GM23338 (cell line): ENCODE measurements at regions not wholly inside any gene's neighbourhood (a gene's known extent, or its start where the extent isn't known, plus 50 kb on each side); places are given as distances from the start of the nearest gene placed in this dataset.

Experiments used
- CREB1 ChIP-seq: fragments of 250-450 bp; sonication (Bioruptor Pico); IDR thresholded peaks from 2 replicates; pipeline ENCODE4 v1.5.0; 2020; ENCODE audit warnings: low read depth, mild to moderate bottlenecking, moderate library complexity
- ETS1 ChIP-seq: IDR thresholded peaks from 2 replicates; pipeline ENCODE4 v1.6.1; 2016; ENCODE audit warnings: antibody characterized with exemption
- EZH2 ChIP-seq: fragments of 200-600 bp; sonication (generic); IDR thresholded peaks from one replicate; pipeline ENCODE4 v1.8.0; 2017; ENCODE audit warnings: antibody characterized with exemption, mild to moderate bottlenecking, low read depth; ENCODE audit not compliant: unreplicated experiment
- EZH2phosphoT487 ChIP-seq: fragments of 200-600 bp; sonication (generic); IDR thresholded peaks from one replicate; pipeline ENCODE4 v1.8.1; 2018; ENCODE audit warnings: antibody characterized with exemption; ENCODE audit not compliant: unreplicated experiment
- POLR2AphosphoS5 ChIP-seq: IDR thresholded peaks from 2 replicates; pipeline ENCODE4 v1.6.1; 2016; ENCODE audit warnings: antibody characterized with exemption, low read depth
- ZNF114 ChIP-seq: fragments of 250-450 bp; sonication (Bioruptor Pico); IDR thresholded peaks from 2 replicates; pipeline ENCODE4 v1.5.0; 2020; ENCODE audit warnings: mild to moderate bottlenecking, moderate library complexity
- TF ChIP-seq, protein P1 (sequence below), 2 experiments: fragments of 200-600 bp in 1 of 2; sonication (generic) in 1 of 2; conservative IDR thresholded peaks; 2 replicates each; pipeline versions ENCODE4 v1.5.1 to v1.6.1; 2016 to 2017; ENCODE audit warnings: antibody characterized with exemption in 2 of 2, low read depth in 2 of 2, mild to moderate bottlenecking in 2 of 2, moderate library complexity in 1 of 2
- TF ChIP-seq, protein P2 (sequence below): IDR thresholded peaks from one replicate; pipeline ENCODE4 v1.6.1; 2018; ENCODE audit warnings: antibody characterized with exemption; ENCODE audit not compliant: unreplicated experiment

- no peak for TF ChIP-seq ZNF114
- no peak for TF ChIP-seq POLR2AphosphoS5
- TF ChIP-seq, protein P1, sequence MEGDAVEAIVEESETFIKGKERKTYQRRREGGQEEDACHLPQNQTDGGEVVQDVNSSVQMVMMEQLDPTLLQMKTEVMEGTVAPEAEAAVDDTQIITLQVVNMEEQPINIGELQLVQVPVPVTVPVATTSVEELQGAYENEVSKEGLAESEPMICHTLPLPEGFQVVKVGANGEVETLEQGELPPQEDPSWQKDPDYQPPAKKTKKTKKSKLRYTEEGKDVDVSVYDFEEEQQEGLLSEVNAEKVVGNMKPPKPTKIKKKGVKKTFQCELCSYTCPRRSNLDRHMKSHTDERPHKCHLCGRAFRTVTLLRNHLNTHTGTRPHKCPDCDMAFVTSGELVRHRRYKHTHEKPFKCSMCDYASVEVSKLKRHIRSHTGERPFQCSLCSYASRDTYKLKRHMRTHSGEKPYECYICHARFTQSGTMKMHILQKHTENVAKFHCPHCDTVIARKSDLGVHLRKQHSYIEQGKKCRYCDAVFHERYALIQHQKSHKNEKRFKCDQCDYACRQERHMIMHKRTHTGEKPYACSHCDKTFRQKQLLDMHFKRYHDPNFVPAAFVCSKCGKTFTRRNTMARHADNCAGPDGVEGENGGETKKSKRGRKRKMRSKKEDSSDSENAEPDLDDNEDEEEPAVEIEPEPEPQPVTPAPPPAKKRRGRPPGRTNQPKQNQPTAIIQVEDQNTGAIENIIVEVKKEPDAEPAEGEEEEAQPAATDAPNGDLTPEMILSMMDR (conservative IDR thresholded peaks at IDR 0.05; ENCODE audit: low read depth in 2 of 2), result no peak
- no peak for TF ChIP-seq CREB1 (CRISPR knock-in tag)
- no peak for TF ChIP-seq EZH2
- no peak for TF ChIP-seq EZH2phosphoT487
- TF ChIP-seq, protein P2, sequence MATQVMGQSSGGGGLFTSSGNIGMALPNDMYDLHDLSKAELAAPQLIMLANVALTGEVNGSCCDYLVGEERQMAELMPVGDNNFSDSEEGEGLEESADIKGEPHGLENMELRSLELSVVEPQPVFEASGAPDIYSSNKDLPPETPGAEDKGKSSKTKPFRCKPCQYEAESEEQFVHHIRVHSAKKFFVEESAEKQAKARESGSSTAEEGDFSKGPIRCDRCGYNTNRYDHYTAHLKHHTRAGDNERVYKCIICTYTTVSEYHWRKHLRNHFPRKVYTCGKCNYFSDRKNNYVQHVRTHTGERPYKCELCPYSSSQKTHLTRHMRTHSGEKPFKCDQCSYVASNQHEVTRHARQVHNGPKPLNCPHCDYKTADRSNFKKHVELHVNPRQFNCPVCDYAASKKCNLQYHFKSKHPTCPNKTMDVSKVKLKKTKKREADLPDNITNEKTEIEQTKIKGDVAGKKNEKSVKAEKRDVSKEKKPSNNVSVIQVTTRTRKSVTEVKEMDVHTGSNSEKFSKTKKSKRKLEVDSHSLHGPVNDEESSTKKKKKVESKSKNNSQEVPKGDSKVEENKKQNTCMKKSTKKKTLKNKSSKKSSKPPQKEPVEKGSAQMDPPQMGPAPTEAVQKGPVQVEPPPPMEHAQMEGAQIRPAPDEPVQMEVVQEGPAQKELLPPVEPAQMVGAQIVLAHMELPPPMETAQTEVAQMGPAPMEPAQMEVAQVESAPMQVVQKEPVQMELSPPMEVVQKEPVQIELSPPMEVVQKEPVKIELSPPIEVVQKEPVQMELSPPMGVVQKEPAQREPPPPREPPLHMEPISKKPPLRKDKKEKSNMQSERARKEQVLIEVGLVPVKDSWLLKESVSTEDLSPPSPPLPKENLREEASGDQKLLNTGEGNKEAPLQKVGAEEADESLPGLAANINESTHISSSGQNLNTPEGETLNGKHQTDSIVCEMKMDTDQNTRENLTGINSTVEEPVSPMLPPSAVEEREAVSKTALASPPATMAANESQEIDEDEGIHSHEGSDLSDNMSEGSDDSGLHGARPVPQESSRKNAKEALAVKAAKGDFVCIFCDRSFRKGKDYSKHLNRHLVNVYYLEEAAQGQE, result no peak
- TF ChIP-seq ETS1, result no peak
These were observed 230.1 kb downstream of the DLEU7 start for GRCh38 chr13:50613356-50613831.
